ENCODE measurements at regions not wholly inside any gene's neighbourhood (a gene's known extent, or its start where the extent isn't known, plus 50 kb on each side); places are given as distances from the start of the nearest gene placed in this dataset.
A peak's percentile ranks its signal among the peaks of the same experiment; 100 is the strongest.
"Not testable (repeated sequence)": the region's sequence is repeated elsewhere in the genome, so short reads cannot be mapped to it uniquely, and the experiment has no call there.

DNA sequence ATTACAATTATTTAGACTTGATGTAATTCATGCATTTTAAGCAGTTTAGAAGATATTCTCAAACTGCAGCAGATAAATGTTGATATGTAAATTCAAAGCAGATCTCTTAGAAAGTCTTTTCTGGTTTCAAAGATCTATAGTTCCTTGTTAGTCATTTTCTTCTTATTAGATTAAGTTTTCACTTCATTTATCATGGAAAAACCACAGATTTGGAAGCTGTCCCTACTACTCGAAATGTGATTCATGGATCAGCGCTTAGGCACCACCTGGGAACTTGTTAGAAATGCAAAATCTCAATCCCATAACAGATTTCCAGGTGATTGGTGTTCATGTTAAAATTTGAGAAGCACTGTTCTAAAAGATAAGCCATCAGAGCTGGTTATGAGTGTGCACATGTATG lies 92.8 kb upstream of the CDH2 start:
- Mint-ChIP-seq H3K36me3 (ENCODE audit: low read depth) (no peaks in the 10 kb centered on the region), H3K4me3 (ENCODE audit: unreplicated experiment) (no peak overlapping the region), H3K27me3 (ENCODE audit: low read depth) (no peaks in the 10 kb centered on the region), H3K27ac (ENCODE audit: unreplicated experiment) (no peak overlapping the region), H3K4me1 (ENCODE audit: low read depth) (peaks cover 6% of the 10 kb centered on the region), H3K9me3 (ENCODE audit: low read depth) (peaks cover 16% of the 10 kb centered on the region)
- DNase-seq (ENCODE audit: low spot score): no peak
- TF ChIP-seq, protein P1, sequence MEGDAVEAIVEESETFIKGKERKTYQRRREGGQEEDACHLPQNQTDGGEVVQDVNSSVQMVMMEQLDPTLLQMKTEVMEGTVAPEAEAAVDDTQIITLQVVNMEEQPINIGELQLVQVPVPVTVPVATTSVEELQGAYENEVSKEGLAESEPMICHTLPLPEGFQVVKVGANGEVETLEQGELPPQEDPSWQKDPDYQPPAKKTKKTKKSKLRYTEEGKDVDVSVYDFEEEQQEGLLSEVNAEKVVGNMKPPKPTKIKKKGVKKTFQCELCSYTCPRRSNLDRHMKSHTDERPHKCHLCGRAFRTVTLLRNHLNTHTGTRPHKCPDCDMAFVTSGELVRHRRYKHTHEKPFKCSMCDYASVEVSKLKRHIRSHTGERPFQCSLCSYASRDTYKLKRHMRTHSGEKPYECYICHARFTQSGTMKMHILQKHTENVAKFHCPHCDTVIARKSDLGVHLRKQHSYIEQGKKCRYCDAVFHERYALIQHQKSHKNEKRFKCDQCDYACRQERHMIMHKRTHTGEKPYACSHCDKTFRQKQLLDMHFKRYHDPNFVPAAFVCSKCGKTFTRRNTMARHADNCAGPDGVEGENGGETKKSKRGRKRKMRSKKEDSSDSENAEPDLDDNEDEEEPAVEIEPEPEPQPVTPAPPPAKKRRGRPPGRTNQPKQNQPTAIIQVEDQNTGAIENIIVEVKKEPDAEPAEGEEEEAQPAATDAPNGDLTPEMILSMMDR (IDR thresholded peaks at IDR 0.05): no peak

DNA sequence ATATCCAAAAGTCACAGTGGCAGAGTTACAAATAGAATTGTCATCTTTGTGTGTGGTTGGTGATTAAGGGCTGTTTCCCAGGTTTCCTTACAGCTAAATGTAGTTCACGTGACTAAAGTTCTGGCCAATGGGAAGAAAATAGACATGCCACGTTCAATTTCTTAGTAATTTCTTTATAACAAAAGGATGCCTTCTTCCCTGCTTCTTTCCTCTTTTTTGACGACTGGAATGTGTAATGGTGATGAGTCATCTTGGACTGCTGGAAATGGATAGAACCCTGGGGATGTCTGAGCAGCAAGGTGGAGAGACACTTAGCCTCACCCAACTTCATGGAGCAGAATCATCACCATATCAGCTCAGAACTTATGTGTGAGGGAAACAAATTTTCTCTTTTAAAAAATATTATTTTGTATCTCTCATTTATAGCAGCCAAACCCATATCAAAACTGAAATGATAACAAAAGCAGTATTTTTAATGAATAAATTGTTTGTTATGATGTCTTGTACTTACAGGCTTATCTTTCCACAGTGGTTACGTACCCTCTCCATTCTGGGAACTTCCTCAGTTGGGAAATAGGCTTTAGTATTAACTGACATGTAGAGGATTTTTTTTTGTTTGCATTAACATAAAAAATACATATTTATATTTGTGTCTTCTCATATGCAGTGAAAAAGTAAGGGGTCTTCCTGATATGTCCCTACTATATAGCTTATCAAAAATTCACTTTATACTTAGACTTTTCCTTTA lies 91.1 kb upstream of the CDH2 start:
- Mint-ChIP-seq H3K27ac (ENCODE audit: unreplicated experiment) (no peak overlapping the region), H3K36me3 (ENCODE audit: low read depth) (no peaks in the 10 kb centered on the region), H3K4me3 (ENCODE audit: unreplicated experiment) (no peak overlapping the region), H3K9me3 (ENCODE audit: low read depth) (peaks cover 14% of the 10 kb centered on the region), H3K27me3 (ENCODE audit: low read depth) (no peaks in the 10 kb centered on the region), H3K4me1 (ENCODE audit: low read depth) (peaks cover 6% of the 10 kb centered on the region)
- no peak for DNase-seq (ENCODE audit: low spot score)
- TF ChIP-seq, protein P1 (IDR thresholded peaks at IDR 0.05): no peak

DNA sequence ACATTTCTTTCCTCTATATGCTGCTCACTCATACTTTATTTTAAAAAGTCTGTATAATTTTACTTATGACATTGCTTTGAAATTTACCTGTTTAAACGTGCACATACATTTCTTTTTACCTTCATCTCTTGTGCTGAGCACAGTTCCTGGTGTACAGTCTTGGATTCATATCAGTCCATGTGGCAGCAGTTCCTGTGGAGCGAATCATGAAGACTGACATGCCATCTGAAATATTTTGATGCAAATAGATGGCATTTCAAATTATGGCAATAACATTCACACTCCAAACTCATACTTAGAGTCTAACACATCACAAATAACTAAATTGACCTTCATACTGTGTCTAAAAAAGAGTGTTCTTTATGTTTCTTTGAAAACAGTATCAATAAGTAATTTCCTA lies 90.3 kb upstream of the CDH2 start:
- Mint-ChIP-seq H3K27me3 (ENCODE audit: low read depth) (no peaks in the 10 kb centered on the region), H3K4me1 (ENCODE audit: low read depth) (peaks cover 6% of the 10 kb centered on the region), H3K9me3 (ENCODE audit: low read depth) (peaks cover 14% of the 10 kb centered on the region), H3K36me3 (ENCODE audit: low read depth) (no peaks in the 10 kb centered on the region), H3K27ac (ENCODE audit: unreplicated experiment) (no peak overlapping the region), H3K4me3 (ENCODE audit: unreplicated experiment) (no peak overlapping the region)
- TF ChIP-seq, protein P1 (IDR thresholded peaks at IDR 0.05): no peak
- no peak for DNase-seq (ENCODE audit: low spot score)

DNA sequence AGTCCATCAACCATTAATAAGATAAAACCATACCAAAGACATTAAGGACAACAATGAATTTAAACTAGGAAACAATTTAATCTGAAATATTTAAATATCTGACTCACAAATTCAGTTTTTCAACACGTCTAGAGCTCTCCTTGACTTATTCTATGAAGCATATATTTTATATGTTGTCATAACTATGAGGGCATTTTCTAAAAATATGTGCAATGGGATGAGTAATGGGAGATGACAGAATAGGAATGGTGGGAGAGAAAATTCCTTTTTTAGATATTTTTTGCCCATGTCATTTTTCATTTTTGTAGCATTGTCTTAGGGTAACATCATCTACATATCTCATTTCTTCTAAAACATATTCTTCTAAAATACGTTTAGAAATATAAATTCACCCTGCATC lies 79.2 kb upstream of the CDH2 start:
- Mint-ChIP-seq H3K27ac (ENCODE audit: unreplicated experiment) (no peak overlapping the region), H3K27me3 (ENCODE audit: low read depth) (no peaks in the 10 kb centered on the region)

DNA sequence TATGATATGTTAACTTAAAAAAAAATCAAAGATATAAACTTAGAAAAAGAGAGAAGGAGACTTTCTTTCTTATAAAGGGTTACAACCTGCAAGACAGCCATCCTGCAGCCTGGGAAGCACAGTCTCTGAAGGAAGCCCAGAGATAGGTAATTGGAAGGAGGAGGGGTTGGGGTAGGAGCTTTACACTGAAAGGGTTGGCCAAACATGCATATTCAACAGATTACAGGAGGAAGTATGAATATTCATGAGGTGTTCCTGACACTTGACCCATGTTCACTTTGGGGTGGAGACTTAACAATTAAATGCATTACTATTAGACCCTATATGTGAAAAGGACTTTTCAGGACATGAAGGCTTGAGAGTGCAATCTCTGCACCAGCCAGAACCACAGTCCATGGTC lies 71.7 kb upstream of the CDH2 start:
- no peaks in the 10 kb centered on the region for H3K27me3 Mint-ChIP-seq (ENCODE audit: low read depth)
- TF ChIP-seq, protein P1 (IDR thresholded peaks at IDR 0.05): no peak
- H3K4me1 Mint-ChIP-seq (ENCODE audit: low read depth): no peaks in the 10 kb centered on the region
- no peak overlapping the region for H3K4me3 Mint-ChIP-seq (ENCODE audit: unreplicated experiment)
- H3K36me3 Mint-ChIP-seq (ENCODE audit: low read depth): no peaks in the 10 kb centered on the region
- H3K27ac Mint-ChIP-seq (ENCODE audit: unreplicated experiment): no peak overlapping the region
- DNase-seq (ENCODE audit: low spot score): no peak
- H3K9me3 Mint-ChIP-seq (ENCODE audit: low read depth): no peaks in the 10 kb centered on the region

More for the DNA sequence above, 79.2 kb upstream of the CDH2 start:
- Mint-ChIP-seq H3K4me1 (ENCODE audit: low read depth) (peaks cover 3% of the 10 kb centered on the region), H3K36me3 (ENCODE audit: low read depth) (no peaks in the 10 kb centered on the region), H3K4me3 (ENCODE audit: unreplicated experiment) (no peak overlapping the region), H3K9me3 (ENCODE audit: low read depth) (no peaks in the 10 kb centered on the region)
- TF ChIP-seq, protein P1 (IDR thresholded peaks at IDR 0.05): no peak
- DNase-seq (ENCODE audit: low spot score): no peak

DNA sequence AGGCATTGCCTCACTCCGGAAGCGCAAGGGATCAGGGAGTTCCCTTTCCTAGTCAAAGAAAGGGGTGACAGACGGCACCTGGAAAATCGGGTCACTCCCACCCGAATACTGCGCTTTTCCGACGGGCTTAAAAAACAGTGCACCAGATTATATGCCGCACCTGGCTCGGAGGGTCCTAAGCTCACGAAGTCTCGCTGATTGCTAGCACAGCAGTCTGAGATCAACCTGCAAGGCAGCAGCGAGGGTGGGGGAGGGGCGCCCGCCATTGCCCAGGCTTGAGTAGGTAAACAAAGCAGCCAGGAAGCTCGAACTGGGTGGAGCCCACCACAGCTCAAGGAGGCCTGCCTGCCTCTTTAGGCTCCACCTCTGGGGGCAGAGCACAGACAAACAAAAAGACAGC lies 63.7 kb upstream of the CDH2 start:
- H3K4me3 Mint-ChIP-seq (ENCODE audit: unreplicated experiment): peak overlapping the region; percentile 57
- not testable (repeated sequence) for DNase-seq (ENCODE audit: low spot score); H3K9me3 Mint-ChIP-seq (ENCODE audit: low read depth); H3K27me3 Mint-ChIP-seq (ENCODE audit: low read depth); H3K27ac Mint-ChIP-seq (ENCODE audit: unreplicated experiment); H3K4me1 Mint-ChIP-seq (ENCODE audit: low read depth); H3K36me3 Mint-ChIP-seq (ENCODE audit: low read depth)
